HG02870 (cell line): ENCODE measurements at regions not wholly inside any gene's neighbourhood (a gene's known extent, or its start where the extent isn't known, plus 50 kb on each side); places are given as distances from the start of the nearest gene placed in this dataset.

ENCODE experiments used
- ATAC-seq: cut with Tn5 transposase; IDR thresholded peaks from one replicate; pipeline ENCODE4 v1.9.1; 2021; ENCODE audit warnings: mild to moderate bottlenecking, moderate library complexity; ENCODE audit not compliant: unreplicated experiment

GRCh38 chr3:107008213-107008612 is 369.0 kb upstream of the CCDC54 start:
- no peak for ATAC-seq

GRCh38 chr3:107013641-107014040 is 363.6 kb upstream of the CCDC54 start:
- no peak for ATAC-seq

- no peak for ATAC-seq
Measured at GRCh38 chr3:107024551-107025026, 352.6 kb upstream of the CCDC54 start.

GRCh38 chr3:107025961-107026360 is 351.3 kb upstream of the CCDC54 start:
- ATAC-seq = no peak

- ATAC-seq = no peak
Measured at GRCh38 chr3:107028086-107028485, 349.2 kb upstream of the CCDC54 start.

GRCh38 chr3:107028626-107029025 is 348.6 kb upstream of the CCDC54 start:
- no peak for ATAC-seq

GRCh38 chr3:107032111-107032510 is 345.1 kb upstream of the CCDC54 start:
- no peak for ATAC-seq

- ATAC-seq = no peak
Measured at GRCh38 chr3:107034142-107034541, 343.1 kb upstream of the CCDC54 start.

GRCh38 chr3:107035176-107035575 is 342.1 kb upstream of the CCDC54 start:
- ATAC-seq = no peak

GRCh38 chr3:107044677-107045076 is 332.6 kb upstream of the CCDC54 start:
- no peak for ATAC-seq

GRCh38 chr3:107045791-107046190 is 331.4 kb upstream of the CCDC54 start:
- ATAC-seq = no peak

GRCh38 chr3:107055181-107055942 is 321.9 kb upstream of the CCDC54 start:
- ATAC-seq = no peak

- no peak for ATAC-seq
Measured at GRCh38 chr3:107061466-107061865, 315.8 kb upstream of the CCDC54 start.

GRCh38 chr3:107062310-107062709 is 314.9 kb upstream of the CCDC54 start:
- no peak for ATAC-seq

- no peak for ATAC-seq
Measured at GRCh38 chr3:107062787-107063186, 314.5 kb upstream of the CCDC54 start.

- no peak for ATAC-seq
Measured at GRCh38 chr3:107063351-107063750, 313.9 kb upstream of the CCDC54 start.

- peak; percentile 92 for ATAC-seq
Measured at GRCh38 chr3:107064405-107065060, 312.7 kb upstream of the CCDC54 start.

GRCh38 chr3:107065094-107065861 is 312.0 kb upstream of the CCDC54 start:
- no peak for ATAC-seq

- ATAC-seq = no peak
Measured at GRCh38 chr3:107067421-107067820, 309.8 kb upstream of the CCDC54 start.

- ATAC-seq = no peak
Measured at GRCh38 chr3:107068980-107069379, 308.3 kb upstream of the CCDC54 start.

GRCh38 chr3:107076946-107077345 is 300.3 kb upstream of the CCDC54 start:
- no peak for ATAC-seq

- no peak for ATAC-seq
Measured at GRCh38 chr3:107077391-107077790, 299.8 kb upstream of the CCDC54 start.
